ENCODE measurements at regions not wholly inside any gene's neighbourhood (a gene's known extent, or its start where the extent isn't known, plus 50 kb on each side); places are given as distances from the start of the nearest gene placed in this dataset.

DNA sequence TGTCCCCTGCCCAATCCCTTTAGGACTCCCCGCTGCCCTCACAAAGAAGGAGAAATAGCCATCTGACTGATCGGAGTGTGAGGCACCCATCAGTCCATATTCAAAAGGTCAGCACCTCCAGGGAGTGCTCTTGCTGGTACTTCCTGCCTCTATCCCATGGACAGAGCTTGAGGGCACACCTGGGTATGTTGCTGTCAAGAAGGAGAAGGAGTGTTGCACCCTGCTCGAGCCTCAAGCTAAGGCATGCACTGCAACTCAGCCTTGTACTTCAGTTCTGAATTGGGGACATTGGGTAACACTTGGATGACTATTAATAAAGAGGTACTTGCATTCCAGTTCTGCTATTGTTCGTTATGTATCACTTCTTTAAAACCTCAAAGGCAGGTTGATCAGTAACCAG, 190.3 kb upstream of the ZC3H12A start:
- TF ChIP-seq CTCF (IDR thresholded peaks at IDR 0.05; ENCODE audit: poor library complexity) (no peak), EZH2 (IDR thresholded peaks at IDR 0.05; ENCODE audit: borderline replicate concordance) (no peak), EZH2phosphoT487 (IDR thresholded peaks at IDR 0.05; ENCODE audit: low read depth, severe bottlenecking, unreplicated experiment) (no peak)

All from hepatocyte (in vitro differentiated cells).